Rectal smooth muscle tissue (tissue), 1 donor: ENCODE measurements at regions not wholly inside any gene's neighbourhood (a gene's known extent, or its start where the extent isn't known, plus 50 kb on each side); places are given as distances from the start of the nearest gene placed in this dataset.
"Not testable (repeated sequence)": the region's sequence is repeated elsewhere in the genome, so short reads cannot be mapped to it uniquely, and the experiment has no call there.

Experiments
- H3K27ac ChIP-seq: one replicate; pipeline ENCODE4 v1.7.0; 2013; ENCODE audit warnings: low read depth, low read length, inconsistent platforms
- H3K27me3 ChIP-seq: one replicate; pipeline ENCODE4 v1.7.0; 2013; ENCODE audit warnings: low read length; ENCODE audit not compliant: control insufficient read depth, insufficient read depth
- H3K36me3 ChIP-seq: one replicate; pipeline ENCODE4 v1.7.0; 2013; ENCODE audit warnings: low read length; ENCODE audit not compliant: control insufficient read depth, insufficient read depth
- H3K4me1 ChIP-seq: one replicate; pipeline ENCODE4 v1.7.0; 2013; ENCODE audit warnings: low read length; ENCODE audit not compliant: control insufficient read depth, insufficient read depth
- H3K4me3 ChIP-seq: one replicate; pipeline ENCODE4 v1.7.0; 2013; ENCODE audit warnings: low read length
- H3K9ac ChIP-seq: one replicate; pipeline ENCODE4 v1.7.0; 2013; ENCODE audit warnings: low read length

- Histone ChIP-seq H3K27me3 (no peaks in the 10 kb centered on the region), H3K4me3 (no peak overlapping the region), H3K4me1 (no peaks in the 10 kb centered on the region), H3K27ac (no peak overlapping the region), H3K9ac (no peak overlapping the region), H3K36me3 (no peaks in the 10 kb centered on the region)
Measured at GRCh38 chr4:12932203-12932788, 551.8 kb downstream of the RAB28 start.

GRCh38 chr4:12929784-12930183 is 554.4 kb downstream of the RAB28 start:
- Histone ChIP-seq H3K9ac (no peak overlapping the region), H3K36me3 (no peaks in the 10 kb centered on the region), H3K27me3 (no peaks in the 10 kb centered on the region), H3K4me1 (no peaks in the 10 kb centered on the region), H3K27ac (no peak overlapping the region), H3K4me3 (no peak overlapping the region)

GRCh38 chr4:12928751-12929150 is 555.4 kb downstream of the RAB28 start:
- no peaks in the 10 kb centered on the region for H3K4me1 ChIP-seq
- H3K9ac ChIP-seq, result no peak overlapping the region
- no peak overlapping the region for H3K4me3 ChIP-seq
- no peaks in the 10 kb centered on the region for H3K36me3 ChIP-seq
- no peak overlapping the region for H3K27ac ChIP-seq
- H3K27me3 ChIP-seq, result no peaks in the 10 kb centered on the region

DNA sequence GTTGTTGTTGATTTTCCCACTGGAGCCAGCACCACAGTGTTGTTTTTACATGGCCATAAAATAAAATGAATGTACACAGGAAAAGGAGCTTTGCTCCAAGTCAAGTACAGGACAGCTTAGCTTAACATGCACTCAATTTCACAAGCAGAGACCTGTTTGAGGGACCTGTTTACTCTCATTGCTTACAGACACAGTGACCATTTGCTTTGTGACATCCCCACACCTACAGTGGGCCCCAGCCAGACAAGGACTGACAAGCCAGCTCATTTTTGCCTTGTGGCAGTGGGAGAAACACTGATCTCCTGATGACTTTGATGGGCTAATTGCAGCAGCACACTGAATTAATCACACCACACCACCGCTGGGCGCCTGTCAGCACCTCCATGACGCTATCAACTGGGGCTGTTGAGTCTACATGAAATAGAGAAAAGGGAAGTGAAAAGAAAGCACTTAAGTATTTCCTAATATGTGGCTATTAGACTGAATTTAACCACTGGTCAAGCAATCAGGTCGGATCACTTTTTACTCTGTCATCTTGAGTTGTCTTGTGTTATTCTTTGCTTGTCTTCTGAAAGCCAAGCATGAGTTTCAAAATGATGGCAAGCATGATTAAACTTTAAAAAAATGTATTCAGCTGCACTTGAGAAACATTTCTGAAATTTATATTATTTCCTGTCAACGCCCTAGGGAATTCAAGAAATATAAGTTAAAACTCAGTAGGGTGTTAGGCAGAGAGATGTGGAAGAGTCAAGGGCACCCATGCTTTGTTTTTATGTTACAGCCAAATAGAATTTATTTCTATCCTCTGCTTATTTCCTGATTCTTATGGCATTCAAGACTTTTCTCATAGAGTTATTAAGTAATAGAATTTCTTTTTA is 557.7 kb downstream of the RAB28 start:
- Histone ChIP-seq H3K27ac (no peak overlapping the region), H3K9ac (no peak overlapping the region), H3K27me3 (no peaks in the 10 kb centered on the region), H3K36me3 (no peaks in the 10 kb centered on the region), H3K4me1 (no peaks in the 10 kb centered on the region), H3K4me3 (no peak overlapping the region)

DNA sequence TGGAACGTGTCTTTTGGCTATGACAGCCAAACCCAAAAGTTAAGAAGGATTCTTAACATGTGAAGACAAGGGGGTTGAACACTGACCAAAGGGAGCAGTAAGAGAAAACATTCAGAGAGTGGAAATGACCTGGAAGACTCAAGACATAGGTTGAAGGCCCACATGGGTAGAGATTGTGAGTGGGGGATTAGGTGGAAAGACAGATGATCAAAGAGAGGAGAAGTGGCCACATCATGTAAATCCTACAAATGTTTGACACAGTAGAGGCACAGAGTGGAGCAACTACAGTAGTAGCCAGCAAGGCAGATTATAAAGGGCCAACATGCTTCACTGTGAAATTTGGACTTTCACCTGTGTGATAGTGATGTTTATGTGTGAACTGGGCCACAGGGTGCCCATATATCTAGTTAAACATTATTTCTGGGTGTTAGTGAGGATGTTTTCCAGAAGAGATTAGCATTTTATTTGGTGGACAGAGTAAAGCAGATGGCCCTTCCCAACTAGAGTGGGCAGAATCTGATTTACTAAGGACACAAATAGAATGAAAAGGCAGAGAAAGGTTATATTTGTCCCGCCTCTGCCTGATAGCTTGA is 559.3 kb downstream of the RAB28 start:
- Histone ChIP-seq H3K27ac (no peak overlapping the region), H3K9ac (no peak overlapping the region), H3K27me3 (no peaks in the 10 kb centered on the region), H3K4me1 (no peaks in the 10 kb centered on the region), H3K36me3 (no peaks in the 10 kb centered on the region), H3K4me3 (no peak overlapping the region)

DNA sequence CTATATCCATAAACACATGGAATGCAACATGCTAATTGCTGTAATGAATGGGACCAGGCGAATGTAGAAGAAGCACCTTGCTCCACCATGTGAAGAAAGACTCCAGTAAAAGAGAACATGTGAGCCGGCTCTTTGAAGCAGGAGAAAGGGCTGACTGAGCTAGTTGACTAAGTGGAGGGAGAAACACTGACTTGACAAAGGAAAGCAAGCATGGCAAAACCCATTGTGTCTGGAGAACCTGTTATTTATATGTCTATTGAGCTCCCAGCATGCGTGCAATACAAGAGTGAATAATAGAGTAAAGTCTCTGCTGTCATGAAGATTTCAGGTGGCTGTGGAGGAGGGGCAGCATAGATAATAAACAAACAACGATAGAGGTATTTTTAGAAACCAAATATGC is 559.9 kb downstream of the RAB28 start:
- H3K4me1 ChIP-seq, result no peaks in the 10 kb centered on the region
- H3K36me3 ChIP-seq, result no peaks in the 10 kb centered on the region
- no peaks in the 10 kb centered on the region for H3K27me3 ChIP-seq
- no peak overlapping the region for H3K27ac ChIP-seq
- H3K4me3 ChIP-seq, result no peak overlapping the region
- H3K9ac ChIP-seq, result no peak overlapping the region

DNA sequence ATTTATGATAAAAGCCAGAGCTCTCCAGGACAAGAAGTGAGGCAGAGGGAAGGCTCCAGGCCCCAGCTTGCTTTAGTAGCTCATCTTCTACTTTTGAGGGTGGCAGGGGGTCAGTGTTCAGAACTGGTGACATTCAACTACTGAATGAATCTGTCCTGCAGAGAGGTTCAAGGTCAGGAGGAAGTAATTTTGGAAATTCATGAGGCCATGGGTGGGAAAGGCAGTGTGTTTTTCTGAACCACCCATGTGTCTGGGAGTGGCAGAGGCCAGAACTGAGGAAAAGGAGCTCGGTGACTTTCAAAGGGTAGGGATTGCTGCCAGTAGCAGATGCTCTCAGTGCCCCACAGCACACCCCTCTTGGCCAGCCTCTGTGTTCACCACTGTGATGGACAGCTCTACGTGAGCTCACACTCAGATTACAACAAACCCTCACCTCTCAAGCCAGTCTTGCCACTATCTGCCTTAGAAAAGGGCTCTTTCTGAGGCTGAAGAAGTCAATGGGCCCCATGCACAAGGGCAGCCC is 571.2 kb downstream of the RAB28 start:
- Histone ChIP-seq H3K27me3 (no peaks in the 10 kb centered on the region), H3K4me3 (no peak overlapping the region), H3K4me1 (no peaks in the 10 kb centered on the region), H3K9ac (no peak overlapping the region), H3K27ac (no peak overlapping the region), H3K36me3 (no peaks in the 10 kb centered on the region)

DNA sequence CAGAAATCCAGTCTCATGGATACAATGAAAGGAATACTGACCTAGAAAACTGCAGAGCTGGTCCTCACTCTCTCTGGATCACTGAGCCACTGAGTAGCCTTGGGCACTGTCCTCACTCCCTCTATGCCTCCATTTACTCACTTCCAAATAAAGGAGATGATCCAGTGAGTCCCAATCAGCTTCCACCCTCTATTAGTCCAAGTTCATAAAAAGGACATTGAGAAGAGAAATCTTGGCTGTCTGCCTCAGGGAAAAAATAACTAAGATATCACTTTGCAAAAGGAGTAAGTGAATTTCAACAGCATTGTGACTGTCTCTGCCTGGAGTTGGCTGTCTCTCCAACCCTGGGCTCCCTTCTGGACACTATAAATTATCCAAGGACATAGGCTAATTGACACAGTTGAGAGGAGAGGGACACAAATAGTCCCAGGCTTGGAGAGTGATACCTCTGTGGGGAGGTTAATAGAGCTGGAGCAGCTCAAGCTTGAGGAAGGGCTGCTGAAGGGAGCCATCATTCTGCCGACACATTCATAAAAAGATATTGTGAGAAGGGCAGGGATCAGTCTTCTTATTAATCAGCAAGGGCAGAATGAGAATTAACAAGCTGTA is 572.3 kb downstream of the RAB28 start:
- Histone ChIP-seq H3K36me3 (no peaks in the 10 kb centered on the region), H3K27ac (no peak overlapping the region), H3K4me3 (no peak overlapping the region), H3K27me3 (no peaks in the 10 kb centered on the region), H3K4me1 (no peaks in the 10 kb centered on the region), H3K9ac (no peak overlapping the region)

DNA sequence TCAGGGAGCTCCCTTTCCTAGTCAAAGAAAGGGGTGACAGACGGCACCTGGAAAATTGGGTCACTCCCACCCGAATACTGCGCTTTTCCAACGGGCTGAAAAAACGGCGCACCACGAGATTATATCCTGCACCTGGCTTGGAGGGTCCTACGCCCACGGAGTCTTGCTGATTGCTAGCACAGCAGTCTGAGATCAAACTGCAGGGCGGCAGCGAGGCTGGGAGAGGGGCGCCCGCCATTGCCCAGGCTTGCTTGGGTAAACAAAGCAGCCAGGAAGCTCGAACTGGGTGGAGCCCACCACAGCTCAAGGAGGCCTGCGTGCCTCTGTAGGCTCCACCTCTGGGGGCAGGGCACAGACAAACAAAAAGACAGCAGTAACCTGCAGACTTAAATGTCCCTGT is 580.5 kb downstream of the RAB28 start:
- not testable (repeated sequence) for H3K36me3 ChIP-seq, H3K4me3 ChIP-seq, H3K9ac ChIP-seq, H3K27me3 ChIP-seq, H3K27ac ChIP-seq, H3K4me1 ChIP-seq

GRCh38 chr4:12902735-12903134 is 581.4 kb downstream of the RAB28 start:
- H3K9ac ChIP-seq, result no peak overlapping the region
- H3K27me3 ChIP-seq, result no peaks in the 10 kb centered on the region
- H3K4me3 ChIP-seq, result no peak overlapping the region
- no peaks in the 10 kb centered on the region for H3K4me1 ChIP-seq
- no peak overlapping the region for H3K27ac ChIP-seq
- H3K36me3 ChIP-seq, result no peaks in the 10 kb centered on the region

DNA sequence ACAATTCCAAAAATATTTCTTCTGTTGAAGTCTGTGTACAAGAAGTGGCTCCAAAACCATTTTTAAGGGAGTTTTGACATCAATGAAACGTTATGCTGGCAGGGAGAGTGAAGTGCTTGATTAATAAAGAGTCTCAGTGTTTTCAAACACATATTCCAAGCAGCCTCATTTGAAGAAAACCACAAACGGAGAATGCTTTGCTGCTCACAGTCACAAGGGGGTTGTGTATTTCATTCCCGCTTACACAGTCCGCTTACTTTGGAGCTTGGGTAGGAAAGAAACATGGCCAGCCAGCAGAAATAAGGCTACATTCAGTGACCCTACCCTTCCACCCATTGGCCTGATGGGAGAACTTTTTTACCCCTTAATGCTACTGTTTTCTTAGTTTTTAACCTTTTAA is 586.2 kb downstream of the RAB28 start:
- Histone ChIP-seq H3K9ac (no peak overlapping the region), H3K36me3 (no peaks in the 10 kb centered on the region)

DNA sequence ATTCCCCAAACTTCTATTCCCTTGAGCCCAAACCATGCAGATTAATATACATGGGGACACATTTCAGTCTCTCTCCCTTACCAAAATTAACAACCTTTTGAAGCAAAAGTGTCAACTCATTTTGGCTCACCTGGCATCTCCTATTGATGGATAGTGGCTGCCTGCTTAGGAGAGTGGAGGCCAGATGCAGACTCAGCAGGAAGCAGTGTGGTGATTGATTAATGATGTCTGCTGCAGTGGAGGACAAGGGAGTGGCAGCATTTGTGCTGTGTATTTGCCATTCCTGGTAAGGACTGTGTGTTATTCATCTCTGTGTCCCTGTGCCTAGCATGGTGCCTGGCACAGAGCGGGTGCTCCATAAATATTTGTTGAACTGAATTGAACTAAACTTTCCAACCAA is 590.1 kb downstream of the RAB28 start:
- no peaks in the 10 kb centered on the region for H3K27me3 ChIP-seq

More for the DNA sequence above, 586.2 kb downstream of the RAB28 start:
- Histone ChIP-seq H3K4me1 (no peaks in the 10 kb centered on the region), H3K27me3 (no peaks in the 10 kb centered on the region), H3K4me3 (no peak overlapping the region), H3K27ac (no peak overlapping the region)

More for the DNA sequence above, 590.1 kb downstream of the RAB28 start:
- Histone ChIP-seq H3K9ac (no peak overlapping the region), H3K4me3 (no peak overlapping the region), H3K27ac (no peak overlapping the region), H3K4me1 (no peaks in the 10 kb centered on the region), H3K36me3 (no peaks in the 10 kb centered on the region)
